GM12892 (cell line): ENCODE measurements at regions not wholly inside any gene's neighbourhood (a gene's known extent, or its start where the extent isn't known, plus 50 kb on each side); places are given as distances from the start of the nearest gene placed in this dataset.

Experiments
- POLR2A ChIP-seq: IDR thresholded peaks from 2 replicates; pipeline ENCODE4 v1.6.1; 2011; ENCODE audit warnings: low read depth, low read length, control low read depth
- TAF1 ChIP-seq: IDR thresholded peaks from 2 replicates; pipeline ENCODE4 v1.6.1; 2011; ENCODE audit warnings: low read depth, mild to moderate bottlenecking, control low read depth, low read length, borderline replicate concordance

DNA sequence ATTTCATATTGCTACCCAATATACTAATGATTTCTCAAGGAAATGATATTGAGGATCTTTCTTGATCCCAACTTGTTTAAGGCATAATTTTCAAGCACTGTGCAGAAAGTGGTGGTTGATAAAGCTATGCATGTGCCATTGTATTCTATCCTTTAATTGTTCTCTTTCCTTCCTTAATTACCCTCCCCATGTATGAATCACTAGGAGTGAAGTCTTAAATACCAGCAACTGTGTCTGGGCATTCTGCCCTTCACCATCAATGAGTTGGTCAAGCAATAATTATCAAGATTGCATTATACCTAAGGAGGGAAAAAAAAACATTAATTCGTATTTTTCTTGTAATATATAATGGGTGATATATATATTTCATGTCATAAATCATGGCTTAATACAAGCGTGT is 111.8 kb upstream of the FRMPD4 start:
- TF ChIP-seq TAF1, result no peak
- no peak for TF ChIP-seq POLR2A
